ENCODE measurements at regions not wholly inside any gene's neighbourhood (a gene's known extent, or its start where the extent isn't known, plus 50 kb on each side); places are given as distances from the start of the nearest gene placed in this dataset.
"Not testable (repeated sequence)": the region's sequence is repeated elsewhere in the genome, so short reads cannot be mapped to it uniquely, and the experiment has no call there.

DNA sequence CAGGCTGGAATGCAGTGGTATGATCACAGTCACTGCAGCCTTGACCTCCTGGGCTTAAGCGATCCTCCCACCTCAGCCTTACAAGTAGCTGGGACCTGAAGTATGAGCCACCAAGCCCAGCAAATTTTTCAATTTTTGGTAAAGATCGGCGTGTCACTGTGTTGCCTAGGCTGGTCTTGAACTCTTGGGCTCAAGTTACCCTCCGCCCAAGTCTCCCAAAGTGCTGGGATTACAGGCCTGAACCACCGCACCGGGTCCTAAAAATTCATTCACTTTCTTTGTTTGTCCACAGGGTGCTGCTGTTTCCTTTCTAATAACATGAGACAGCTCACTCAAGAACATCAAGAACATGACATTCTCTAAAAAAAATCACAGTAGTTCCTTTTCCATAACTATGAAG lies 5300.9 kb upstream of the TPTE start:
- not testable (repeated sequence) for TF ChIP-seq HDAC2 (IDR thresholded peaks at IDR 0.05; ENCODE audit: borderline replicate concordance in 1 of 2, low read depth in 2 of 2, low read length in 2 of 2); POLR2A (IDR thresholded peaks at IDR 0.05; ENCODE audit: control extremely low read depth in 1 of 2, low read depth in 2 of 2, low read length in 2 of 2); TAF1 (IDR thresholded peaks at IDR 0.05; ENCODE audit: low read depth, low read length); EGR1 (IDR thresholded peaks at IDR 0.05; ENCODE audit: borderline replicate concordance, low read depth, low read length); TCF12 (IDR thresholded peaks at IDR 0.05; ENCODE audit: low read depth, low read length); JUND (IDR thresholded peaks at IDR 0.05; ENCODE audit: low read length); CHD2 (IDR thresholded peaks at IDR 0.05; ENCODE audit: low read length); POLR2AphosphoS5 (IDR thresholded peaks at IDR 0.05; ENCODE audit: low read depth, low read length); EZH2 (IDR thresholded peaks at IDR 0.05; ENCODE audit: low read depth, low read length, severe bottlenecking)
- TF ChIP-seq, protein P1, sequence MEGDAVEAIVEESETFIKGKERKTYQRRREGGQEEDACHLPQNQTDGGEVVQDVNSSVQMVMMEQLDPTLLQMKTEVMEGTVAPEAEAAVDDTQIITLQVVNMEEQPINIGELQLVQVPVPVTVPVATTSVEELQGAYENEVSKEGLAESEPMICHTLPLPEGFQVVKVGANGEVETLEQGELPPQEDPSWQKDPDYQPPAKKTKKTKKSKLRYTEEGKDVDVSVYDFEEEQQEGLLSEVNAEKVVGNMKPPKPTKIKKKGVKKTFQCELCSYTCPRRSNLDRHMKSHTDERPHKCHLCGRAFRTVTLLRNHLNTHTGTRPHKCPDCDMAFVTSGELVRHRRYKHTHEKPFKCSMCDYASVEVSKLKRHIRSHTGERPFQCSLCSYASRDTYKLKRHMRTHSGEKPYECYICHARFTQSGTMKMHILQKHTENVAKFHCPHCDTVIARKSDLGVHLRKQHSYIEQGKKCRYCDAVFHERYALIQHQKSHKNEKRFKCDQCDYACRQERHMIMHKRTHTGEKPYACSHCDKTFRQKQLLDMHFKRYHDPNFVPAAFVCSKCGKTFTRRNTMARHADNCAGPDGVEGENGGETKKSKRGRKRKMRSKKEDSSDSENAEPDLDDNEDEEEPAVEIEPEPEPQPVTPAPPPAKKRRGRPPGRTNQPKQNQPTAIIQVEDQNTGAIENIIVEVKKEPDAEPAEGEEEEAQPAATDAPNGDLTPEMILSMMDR (IDR thresholded peaks at IDR 0.05; ENCODE audit: control extremely low read depth in 1 of 3, insufficient read depth in 1 of 3, low read depth in 1 of 3, low read length in 3 of 3) = not testable (repeated sequence)
- TF ChIP-seq, protein P2, sequence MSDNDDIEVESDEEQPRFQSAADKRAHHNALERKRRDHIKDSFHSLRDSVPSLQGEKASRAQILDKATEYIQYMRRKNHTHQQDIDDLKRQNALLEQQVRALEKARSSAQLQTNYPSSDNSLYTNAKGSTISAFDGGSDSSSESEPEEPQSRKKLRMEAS (IDR thresholded peaks at IDR 0.05) = not testable (repeated sequence)
- TF ChIP-seq RAD21 (IDR thresholded peaks at IDR 0.05 in 1 of 2, conservative IDR thresholded peaks at IDR 0.05 in 1 of 2; ENCODE audit: low read depth in 2 of 2, low read length in 2 of 2) = peak; percentile 32 to 34; a peak in 3 of 4 replicates

Measured in H1 (cell line).